Raji (cell line): ENCODE measurements at regions not wholly inside any gene's neighbourhood (a gene's known extent, or its start where the extent isn't known, plus 50 kb on each side); places are given as distances from the start of the nearest gene placed in this dataset.

Experiments
- POLR2A ChIP-seq: IDR thresholded peaks from 2 replicates; pipeline ENCODE4 v1.6.1; 2011; ENCODE audit warnings: low read depth, low read length, control low read depth; ENCODE audit not compliant: insufficient read depth

DNA sequence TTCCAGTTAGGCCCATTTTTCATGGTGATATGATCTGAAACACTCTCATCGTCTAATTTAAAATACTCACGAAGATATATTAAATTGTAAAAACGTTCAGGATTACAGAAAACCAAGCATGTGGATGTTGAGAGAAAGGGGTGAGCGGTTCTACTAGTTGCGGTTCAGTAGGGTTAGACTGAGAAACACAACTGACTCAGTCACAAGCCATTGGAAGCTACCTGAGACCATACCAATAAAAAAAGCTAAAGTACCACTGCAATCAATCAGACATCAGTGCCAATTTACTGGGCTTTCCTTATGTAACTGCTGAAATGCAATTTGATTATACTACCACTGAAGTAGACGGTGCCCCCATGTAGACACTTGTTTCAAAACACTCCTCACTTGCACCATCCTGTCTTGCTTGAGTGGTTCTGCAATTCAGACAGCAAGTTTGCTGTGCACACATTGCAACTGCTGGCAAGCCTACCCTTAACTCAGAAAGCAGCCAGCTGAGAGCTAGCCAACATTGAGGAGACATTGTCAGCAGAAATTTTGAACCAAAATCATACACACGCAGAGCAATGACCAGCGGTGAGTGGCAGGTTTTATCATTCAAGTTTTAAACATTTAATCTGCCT, 368.7 kb upstream of the ARHGEF26 start:
- TF ChIP-seq POLR2A = no peak

- TF ChIP-seq POLR2A = no peak
Measured at GRCh38 chr3:153753035-153753434, 368.2 kb upstream of the ARHGEF26 start.

DNA sequence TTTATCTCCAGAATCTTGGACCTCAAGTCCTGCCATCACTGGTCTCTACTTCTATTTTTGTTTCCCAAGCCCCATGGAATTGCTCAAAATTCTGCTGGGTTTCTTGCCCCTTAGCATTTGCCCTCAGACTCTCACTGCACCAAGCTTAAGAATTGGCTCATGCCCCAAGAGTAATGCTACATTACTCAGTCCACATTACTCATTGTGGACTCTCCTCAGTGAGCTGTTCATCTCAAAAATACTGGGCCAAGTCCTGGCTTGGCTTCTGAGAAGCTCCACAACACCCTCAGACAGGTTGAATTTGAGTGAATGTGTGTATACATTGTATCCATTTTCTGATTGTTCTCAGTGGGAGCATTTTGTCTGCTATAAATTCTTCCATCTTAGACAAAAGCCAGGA, 364.4 kb upstream of the ARHGEF26 start:
- TF ChIP-seq POLR2A = no peak

- TF ChIP-seq POLR2A = no peak
Measured at GRCh38 chr3:153757839-153758238, 363.4 kb upstream of the ARHGEF26 start.

- TF ChIP-seq POLR2A = no peak
Measured at GRCh38 chr3:153760948-153761347, 360.2 kb upstream of the ARHGEF26 start.

GRCh38 chr3:153762411-153763235, 358.6 kb upstream of the ARHGEF26 start:
- TF ChIP-seq POLR2A = 0 out of 2 replicates have a peak, but pooled peaks have one; percentile 39

- TF ChIP-seq POLR2A = no peak
Measured at GRCh38 chr3:153767601-153768560, 353.3 kb upstream of the ARHGEF26 start.

DNA sequence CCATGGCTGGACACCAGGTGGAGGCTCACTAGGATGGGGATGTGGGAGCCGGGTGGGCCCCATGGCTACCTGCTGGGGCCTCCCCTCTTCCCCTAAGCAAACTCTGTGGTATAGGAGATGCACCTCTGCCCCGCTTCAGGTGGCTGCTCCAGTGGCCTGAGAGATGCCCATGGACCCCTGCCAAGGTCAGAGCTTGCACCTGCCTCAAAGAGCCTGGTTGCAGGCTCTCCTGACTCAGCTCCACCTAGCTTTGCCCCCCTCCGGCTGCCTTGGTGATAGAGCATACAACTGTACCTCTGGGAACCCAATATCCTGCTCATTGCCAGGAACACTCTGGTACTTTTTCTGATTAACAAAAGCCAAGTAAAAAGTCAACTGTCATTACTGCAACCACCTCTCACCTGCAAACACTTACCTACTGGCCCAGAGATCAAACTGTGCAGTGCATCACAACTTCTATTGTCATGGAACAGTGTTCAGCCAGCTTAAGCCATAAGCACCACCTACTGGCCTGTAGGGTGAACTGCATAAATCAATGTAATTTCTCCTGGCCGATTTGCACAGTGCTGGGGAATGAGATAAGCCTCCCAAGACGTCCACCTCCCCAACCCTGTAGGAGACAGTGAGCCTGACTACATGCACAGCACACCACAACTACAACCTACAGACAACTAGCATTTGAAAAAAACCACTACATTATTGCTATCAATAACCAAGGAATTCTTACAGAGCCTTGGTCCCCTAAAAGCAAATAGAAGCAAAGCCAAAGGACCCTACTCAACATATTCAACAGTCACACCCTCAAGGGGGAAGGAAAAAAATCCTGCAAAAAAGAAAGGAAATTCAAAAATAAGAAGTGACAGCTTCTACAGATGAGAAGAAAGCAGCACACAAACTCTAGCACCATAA, 352.4 kb upstream of the ARHGEF26 start:
- no peak for TF ChIP-seq POLR2A

- TF ChIP-seq POLR2A = no peak
Measured at GRCh38 chr3:153783106-153783505, 338.1 kb upstream of the ARHGEF26 start.

- TF ChIP-seq POLR2A = no peak
Measured at GRCh38 chr3:153783741-153784480, 337.3 kb upstream of the ARHGEF26 start.

GRCh38 chr3:153785901-153786300, 335.3 kb upstream of the ARHGEF26 start:
- no peak for TF ChIP-seq POLR2A

DNA sequence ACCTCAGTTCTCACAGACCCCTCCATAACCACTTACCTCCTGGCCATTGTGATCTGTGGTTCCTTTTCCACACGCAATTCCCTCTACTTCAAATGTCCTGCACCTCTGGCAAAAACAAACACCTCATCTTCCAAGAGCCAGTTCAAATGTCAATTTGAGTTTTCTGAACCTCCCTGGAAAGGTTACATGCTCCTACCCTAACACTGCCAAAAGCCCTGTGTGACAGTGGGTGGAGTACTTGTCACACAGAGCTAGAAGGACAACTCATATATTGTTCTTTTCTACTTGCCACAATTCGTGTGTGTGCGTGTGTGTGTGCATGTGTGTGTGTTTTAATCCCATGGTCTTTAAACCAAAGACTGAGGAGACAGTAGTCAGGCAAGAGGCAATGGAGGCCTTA, 331.8 kb upstream of the ARHGEF26 start:
- TF ChIP-seq POLR2A = no peak

DNA sequence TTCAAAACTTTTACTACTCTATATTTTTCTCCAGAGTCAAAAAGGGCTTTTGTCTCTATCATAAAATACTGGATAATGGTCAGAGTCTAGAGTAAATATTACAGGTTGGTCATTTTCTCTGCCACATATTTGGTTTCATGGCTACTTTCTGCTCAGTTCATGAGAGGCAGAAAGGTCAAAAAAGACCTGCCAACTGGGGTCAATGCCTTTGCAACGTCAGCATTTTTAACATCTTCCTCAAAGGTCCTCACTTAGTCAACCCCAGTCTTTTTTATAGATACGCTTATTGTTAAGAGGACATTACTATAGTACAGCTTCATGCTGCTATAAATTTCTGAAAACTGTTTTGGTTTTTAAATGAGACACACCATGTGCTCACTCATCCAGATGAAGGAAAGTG, 312.1 kb upstream of the ARHGEF26 start:
- TF ChIP-seq POLR2A = no peak

- TF ChIP-seq POLR2A = no peak
Measured at GRCh38 chr3:153818338-153818737, 302.9 kb upstream of the ARHGEF26 start.

GRCh38 chr3:153820035-153820434, 301.2 kb upstream of the ARHGEF26 start:
- no peak for TF ChIP-seq POLR2A
